Upper lobe of right lung (tissue), 1 donor: ENCODE measurements at regions not wholly inside any gene's neighbourhood (a gene's known extent, or its start where the extent isn't known, plus 50 kb on each side); places are given as distances from the start of the nearest gene placed in this dataset.

ENCODE experiments used
- ATAC-seq: fragments of 200-7000 bp; cut with Tn5 transposase; one replicate; pipeline ENCODE4 v1.9.1; 2020; ENCODE audit warnings: mild to moderate bottlenecking, moderate library complexity
- DNase-seq: peaks from one replicate; pipeline ENCODE4 v3.0.0-alpha.2; 2020
- H3K27ac ChIP-seq: fragments of 200-600 bp; one replicate; pipeline ENCODE4 v1.8.0; 2022
- H3K27me3 ChIP-seq: fragments of 200-600 bp; one replicate; pipeline ENCODE4 v1.8.0; 2022; ENCODE audit warnings: mild to moderate bottlenecking
- H3K36me3 ChIP-seq: fragments of 200-600 bp; one replicate; pipeline ENCODE4 v1.8.0; 2022
- H3K4me1 ChIP-seq: fragments of 200-600 bp; one replicate; pipeline ENCODE4 v1.8.0; 2022
- H3K4me3 ChIP-seq: fragments of 200-600 bp; one replicate; pipeline ENCODE4 v1.8.0; 2022; ENCODE audit warnings: mild to moderate bottlenecking
- H3K9me3 ChIP-seq: fragments of 200-600 bp; one replicate; pipeline ENCODE4 v1.8.0; 2022
- intact Hi-C: fragments of 100-400 bp; cut with DNase I; formaldehyde crosslinking; loops from one replicate; pipeline ENCODE4 v1.11.0; 2022
- TF ChIP-seq, protein P1 (sequence below): fragments of 200-600 bp; IDR thresholded peaks from one replicate; pipeline ENCODE4 v1.8.0; 2022; ENCODE audit warnings: antibody characterized with exemption
- donor health status: DM: no; HTN: yes; CAD: no; lungs with severe emphysema.

DNA sequence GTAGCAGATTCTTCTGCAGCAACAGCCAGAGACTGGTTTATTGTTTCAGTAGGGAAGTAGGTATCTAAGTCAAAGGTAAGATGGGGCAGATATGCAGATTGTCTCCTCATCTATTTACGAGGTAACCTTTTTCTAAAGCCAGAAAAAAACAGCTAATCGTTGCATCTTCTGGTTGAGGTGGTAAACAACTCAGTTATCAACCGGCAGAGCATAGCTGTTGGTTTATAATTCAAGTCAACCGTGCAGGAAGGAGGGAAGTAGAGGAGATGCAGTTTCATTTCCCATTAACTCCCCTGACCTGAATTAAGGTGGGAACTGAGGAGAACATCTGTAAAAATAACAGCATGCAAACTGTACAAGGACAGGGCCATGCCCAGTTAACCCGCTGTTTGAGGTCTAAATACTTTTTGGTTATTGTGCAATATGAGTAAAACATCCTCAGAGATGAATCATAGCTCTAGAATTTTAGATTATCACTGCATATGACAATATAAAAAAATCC lies 156.5 kb upstream of the ITGB1 start:
- ATAC-seq (no peak), DNase-seq (no peak)
- Histone ChIP-seq H3K27me3 (no peaks in the 10 kb centered on the region), H3K4me3 (no peak overlapping the region), H3K9me3 (no peaks in the 10 kb centered on the region), H3K27ac (no peak overlapping the region), H3K4me1 (peaks cover 12% of the 10 kb centered on the region), H3K36me3 (no peaks in the 10 kb centered on the region)
- intact Hi-C loops, result no loop called here
- TF ChIP-seq, protein P1, sequence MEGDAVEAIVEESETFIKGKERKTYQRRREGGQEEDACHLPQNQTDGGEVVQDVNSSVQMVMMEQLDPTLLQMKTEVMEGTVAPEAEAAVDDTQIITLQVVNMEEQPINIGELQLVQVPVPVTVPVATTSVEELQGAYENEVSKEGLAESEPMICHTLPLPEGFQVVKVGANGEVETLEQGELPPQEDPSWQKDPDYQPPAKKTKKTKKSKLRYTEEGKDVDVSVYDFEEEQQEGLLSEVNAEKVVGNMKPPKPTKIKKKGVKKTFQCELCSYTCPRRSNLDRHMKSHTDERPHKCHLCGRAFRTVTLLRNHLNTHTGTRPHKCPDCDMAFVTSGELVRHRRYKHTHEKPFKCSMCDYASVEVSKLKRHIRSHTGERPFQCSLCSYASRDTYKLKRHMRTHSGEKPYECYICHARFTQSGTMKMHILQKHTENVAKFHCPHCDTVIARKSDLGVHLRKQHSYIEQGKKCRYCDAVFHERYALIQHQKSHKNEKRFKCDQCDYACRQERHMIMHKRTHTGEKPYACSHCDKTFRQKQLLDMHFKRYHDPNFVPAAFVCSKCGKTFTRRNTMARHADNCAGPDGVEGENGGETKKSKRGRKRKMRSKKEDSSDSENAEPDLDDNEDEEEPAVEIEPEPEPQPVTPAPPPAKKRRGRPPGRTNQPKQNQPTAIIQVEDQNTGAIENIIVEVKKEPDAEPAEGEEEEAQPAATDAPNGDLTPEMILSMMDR, result no peak

- Histone ChIP-seq H3K36me3 (no peaks in the 10 kb centered on the region), H3K27ac (no peak overlapping the region), H3K9me3 (no peaks in the 10 kb centered on the region), H3K4me1 (peaks cover 12% of the 10 kb centered on the region), H3K27me3 (no peaks in the 10 kb centered on the region), H3K4me3 (no peak overlapping the region)
- intact Hi-C loops, result no loop called here
- no peak for ATAC-seq
- DNase-seq, result no peak
- TF ChIP-seq, protein P1, result no peak
Observed at GRCh38 chr10:33113466-33113865, 155.4 kb upstream of the ITGB1 start.

DNA sequence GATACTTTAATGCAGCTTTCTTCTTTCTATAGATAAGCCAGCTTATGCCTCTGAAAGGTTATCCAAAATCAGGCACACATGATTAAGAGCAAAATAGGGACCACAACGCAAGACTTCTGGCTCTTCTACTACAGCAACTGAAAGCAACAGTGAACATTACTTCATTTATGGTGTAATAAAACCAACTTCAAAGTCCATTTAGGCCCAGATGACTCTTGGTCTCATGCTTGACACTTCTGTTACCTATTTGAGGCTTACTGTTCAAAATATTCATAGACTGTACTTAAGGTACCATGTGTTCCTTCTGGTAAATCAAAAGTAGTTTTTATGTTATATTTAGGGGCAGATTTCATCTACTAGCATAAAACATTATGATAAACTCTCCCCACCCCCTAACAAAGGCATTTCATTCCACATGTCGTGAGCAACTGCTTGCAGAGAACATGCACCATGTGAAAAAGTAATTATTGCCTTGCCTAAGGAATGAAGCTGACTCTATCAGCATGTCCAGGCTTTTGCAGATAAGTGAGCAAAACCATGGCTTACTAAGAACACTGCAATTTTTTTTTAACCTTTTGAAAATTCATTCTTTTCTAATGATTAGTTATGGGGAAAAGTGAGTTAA lies 154.9 kb upstream of the ITGB1 start:
- Histone ChIP-seq H3K4me3 (no peak overlapping the region), H3K9me3 (no peaks in the 10 kb centered on the region), H3K36me3 (no peaks in the 10 kb centered on the region), H3K27ac (peak overlapping the region; percentile 20), H3K27me3 (no peaks in the 10 kb centered on the region), H3K4me1 (peaks cover 12% of the 10 kb centered on the region)
- TF ChIP-seq, protein P1, result no peak
- ATAC-seq (no peak), DNase-seq (no peak)
- intact Hi-C loops, result no loop called here

DNA sequence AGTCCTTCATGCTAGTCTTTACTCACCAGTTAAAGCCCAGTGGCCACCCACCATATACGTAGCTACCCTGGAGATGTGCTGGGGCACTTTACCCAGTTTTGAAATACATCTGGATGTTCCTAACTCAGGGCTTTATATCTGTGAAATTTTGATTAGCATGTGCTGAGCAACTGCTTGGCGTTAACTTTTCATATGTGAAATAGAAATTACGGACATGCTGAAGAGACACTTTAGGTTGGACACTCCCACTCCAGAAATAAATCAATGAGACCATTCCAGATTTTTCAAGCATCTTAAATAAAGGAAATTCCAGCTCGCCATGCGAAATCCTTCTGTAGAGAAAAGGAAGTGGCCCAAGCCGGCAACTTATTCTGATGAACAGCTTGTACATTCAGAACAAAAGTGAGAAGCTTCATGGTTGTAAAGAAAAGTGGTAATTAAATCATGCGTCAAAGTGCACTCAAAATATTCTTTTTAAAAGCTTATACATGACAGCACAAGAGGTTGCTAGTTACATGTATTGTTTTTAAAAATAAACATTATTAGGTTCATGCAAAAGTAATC lies 153.5 kb upstream of the ITGB1 start:
- Histone ChIP-seq H3K4me1 (peaks cover 12% of the 10 kb centered on the region), H3K4me3 (no peak overlapping the region), H3K36me3 (no peaks in the 10 kb centered on the region), H3K27ac (no peak overlapping the region), H3K27me3 (no peaks in the 10 kb centered on the region), H3K9me3 (no peaks in the 10 kb centered on the region)
- intact Hi-C loops, result no loop called here
- ATAC-seq (no peak), DNase-seq (no peak)
- TF ChIP-seq, protein P1, result no peak

DNA sequence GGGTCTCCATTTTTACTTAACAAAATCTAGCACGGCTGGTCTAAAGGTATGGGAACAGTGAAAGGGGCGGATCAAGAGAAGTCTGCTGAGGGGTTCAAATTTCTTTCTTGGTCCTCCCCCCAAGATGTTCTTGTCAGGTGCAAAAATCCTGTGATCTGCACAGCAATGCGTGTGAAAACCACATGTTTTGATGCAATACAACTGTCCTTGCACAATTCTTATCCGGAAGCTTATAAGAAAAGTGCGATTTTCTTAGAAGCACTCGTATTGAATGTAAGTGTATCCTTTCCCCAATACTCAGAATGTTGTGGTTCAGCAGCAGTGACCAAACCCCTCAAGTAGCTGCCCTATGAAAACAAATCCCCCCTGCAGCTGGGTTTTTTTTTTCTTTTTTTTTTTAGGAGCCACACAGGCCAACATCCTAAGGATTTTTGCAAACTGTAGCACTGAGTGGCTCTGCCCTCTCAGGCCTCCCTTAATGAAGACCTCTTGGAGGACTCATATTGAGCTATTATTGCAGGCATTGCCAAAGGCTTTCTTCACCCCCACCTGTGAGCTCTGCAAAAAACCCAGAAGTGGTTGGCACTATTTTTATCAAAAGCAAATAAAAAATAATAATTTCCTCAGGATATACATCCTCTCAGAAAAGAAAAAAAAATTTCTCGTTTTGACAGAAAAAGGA lies 151.9 kb upstream of the ITGB1 start:
- Histone ChIP-seq H3K4me3 (no peak overlapping the region), H3K9me3 (no peaks in the 10 kb centered on the region), H3K36me3 (no peaks in the 10 kb centered on the region), H3K4me1 (peaks cover 12% of the 10 kb centered on the region), H3K27ac (no peak overlapping the region), H3K27me3 (no peaks in the 10 kb centered on the region)
- TF ChIP-seq, protein P1, result no peak
- DNase-seq, result no peak
- intact Hi-C loops, result no loop called here
- no peak for ATAC-seq
